Vagina (tissue), 2 donors: ENCODE measurements at regions not wholly inside any gene's neighbourhood (a gene's known extent, or its start where the extent isn't known, plus 50 kb on each side); places are given as distances from the start of the nearest gene placed in this dataset.

Experiments
- CTCF ChIP-seq, 3 experiments: fragments of 450-650 bp in 2 of 3; fragments of 200-600 bp in 1 of 3; sonication (generic) in 1 of 3; IDR thresholded peaks; one replicate each; pipeline ENCODE4 v1.5.1; 2017 to 2019; ENCODE audit warnings: antibody characterized with exemption in 3 of 3, mild to moderate bottlenecking in 2 of 3, moderate library complexity in 2 of 3
- POLR2A ChIP-seq, 2 donors: fragments of 450-650 bp; IDR thresholded peaks; one replicate each; pipeline ENCODE4 v1.6.1; 2017; ENCODE audit warnings: antibody characterized with exemption in 2 of 2, mild to moderate bottlenecking in 2 of 2, moderate library complexity in 2 of 2
- POLR2AphosphoS5 ChIP-seq, 2 donors: sonication (generic); formaldehyde crosslinking; IDR thresholded peaks; one replicate each; pipeline ENCODE4 v1.9.0; 2017; ENCODE audit warnings: antibody characterized with exemption in 2 of 2, mild to moderate bottlenecking in 2 of 2, low read depth in 1 of 2; ENCODE audit not compliant: insufficient read depth in 1 of 2

GRCh38 chr17:20774472-20775135 lies 195.1 kb downstream of the CDRT15L2 start:
- TF ChIP-seq CTCF (IDR thresholded peaks at IDR 0.05) (no peak), POLR2AphosphoS5 (IDR thresholded peaks at IDR 0.05; ENCODE audit: insufficient read depth in 1 of 2, low read depth in 1 of 2) (no peak), POLR2A (IDR thresholded peaks at IDR 0.05) (no peak)
